HG03354 (cell line): ENCODE measurements at regions not wholly inside any gene's neighbourhood (a gene's known extent, or its start where the extent isn't known, plus 50 kb on each side); places are given as distances from the start of the nearest gene placed in this dataset.

Experiments used
- ATAC-seq: cut with Tn5 transposase; IDR thresholded peaks from one replicate; pipeline ENCODE4 v1.9.1; 2021; ENCODE audit warnings: mild to moderate bottlenecking; ENCODE audit not compliant: unreplicated experiment, poor library complexity, severe bottlenecking

GRCh38 chr15:62430056-62430455 lies 265.0 kb upstream of the C2CD4B start:
- no peak for ATAC-seq

- no peak for ATAC-seq
These were observed 265.5 kb upstream of the C2CD4B start for GRCh38 chr15:62430552-62430951.

GRCh38 chr15:62431008-62431797 lies 266.1 kb upstream of the C2CD4B start:
- no peak for ATAC-seq

GRCh38 chr15:62431817-62432216 lies 266.7 kb upstream of the C2CD4B start:
- ATAC-seq = no peak

GRCh38 chr15:62432702-62433398 lies 267.8 kb upstream of the C2CD4B start:
- ATAC-seq = no peak

DNA sequence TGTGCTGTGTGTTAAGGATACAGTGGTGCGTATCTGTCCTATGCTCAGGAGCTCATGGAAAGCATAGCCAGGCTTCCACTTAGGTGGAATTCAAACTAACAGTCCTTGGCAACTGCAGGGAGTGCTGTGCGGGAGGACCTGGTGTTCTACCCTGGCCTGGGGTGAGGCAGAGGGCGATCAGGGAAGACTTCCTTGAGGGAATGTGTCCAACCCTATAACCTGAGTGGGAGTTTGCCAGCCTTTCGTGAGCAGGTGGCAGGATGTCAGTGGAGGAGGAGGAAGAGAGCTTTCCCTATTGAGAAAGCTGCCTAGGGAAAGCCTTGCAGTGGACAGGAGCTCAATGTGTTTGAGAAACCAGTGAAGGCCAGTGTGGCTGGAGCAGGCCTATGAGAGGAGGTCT lies 271.1 kb upstream of the C2CD4B start:
- no peak for ATAC-seq

- ATAC-seq = no peak
These were observed 272.7 kb upstream of the C2CD4B start for GRCh38 chr15:62437753-62438152.

- ATAC-seq = no peak
These were observed 274.5 kb upstream of the C2CD4B start for GRCh38 chr15:62439543-62440016.

DNA sequence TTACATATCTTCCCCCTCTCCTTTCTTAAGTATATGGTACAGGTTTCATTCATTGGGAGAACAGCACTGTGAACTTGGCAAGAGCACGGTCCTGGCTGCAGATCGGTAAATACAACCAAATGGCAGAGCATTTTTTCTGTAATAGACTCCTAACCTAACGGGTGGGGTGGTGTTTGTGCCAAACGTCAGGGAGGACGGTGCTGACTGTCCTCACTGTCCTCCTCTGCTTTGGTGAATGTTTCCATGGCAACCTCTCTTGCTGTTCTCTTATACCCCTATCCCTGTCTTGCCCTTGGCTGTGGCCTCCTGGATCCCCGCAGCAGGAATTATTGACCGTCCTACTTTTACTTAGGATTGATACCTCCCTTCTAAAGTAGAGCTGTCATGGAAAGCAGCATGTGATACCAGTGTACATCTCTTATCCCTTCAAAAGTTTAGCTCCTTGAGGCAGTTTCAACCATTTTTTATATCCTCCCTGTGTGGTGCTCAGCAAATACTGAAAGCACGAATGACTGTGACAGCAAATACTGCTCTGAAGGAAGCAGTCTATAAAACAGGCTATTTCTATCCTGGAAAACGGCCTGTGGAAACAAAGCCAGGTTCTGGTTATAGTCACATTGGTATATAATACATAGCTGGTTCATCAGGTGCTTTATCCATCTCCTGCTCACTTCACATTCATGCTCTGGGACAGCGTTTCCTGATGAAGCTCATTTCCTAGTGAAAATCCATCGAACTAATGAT lies 275.4 kb upstream of the C2CD4B start:
- no peak for ATAC-seq

DNA sequence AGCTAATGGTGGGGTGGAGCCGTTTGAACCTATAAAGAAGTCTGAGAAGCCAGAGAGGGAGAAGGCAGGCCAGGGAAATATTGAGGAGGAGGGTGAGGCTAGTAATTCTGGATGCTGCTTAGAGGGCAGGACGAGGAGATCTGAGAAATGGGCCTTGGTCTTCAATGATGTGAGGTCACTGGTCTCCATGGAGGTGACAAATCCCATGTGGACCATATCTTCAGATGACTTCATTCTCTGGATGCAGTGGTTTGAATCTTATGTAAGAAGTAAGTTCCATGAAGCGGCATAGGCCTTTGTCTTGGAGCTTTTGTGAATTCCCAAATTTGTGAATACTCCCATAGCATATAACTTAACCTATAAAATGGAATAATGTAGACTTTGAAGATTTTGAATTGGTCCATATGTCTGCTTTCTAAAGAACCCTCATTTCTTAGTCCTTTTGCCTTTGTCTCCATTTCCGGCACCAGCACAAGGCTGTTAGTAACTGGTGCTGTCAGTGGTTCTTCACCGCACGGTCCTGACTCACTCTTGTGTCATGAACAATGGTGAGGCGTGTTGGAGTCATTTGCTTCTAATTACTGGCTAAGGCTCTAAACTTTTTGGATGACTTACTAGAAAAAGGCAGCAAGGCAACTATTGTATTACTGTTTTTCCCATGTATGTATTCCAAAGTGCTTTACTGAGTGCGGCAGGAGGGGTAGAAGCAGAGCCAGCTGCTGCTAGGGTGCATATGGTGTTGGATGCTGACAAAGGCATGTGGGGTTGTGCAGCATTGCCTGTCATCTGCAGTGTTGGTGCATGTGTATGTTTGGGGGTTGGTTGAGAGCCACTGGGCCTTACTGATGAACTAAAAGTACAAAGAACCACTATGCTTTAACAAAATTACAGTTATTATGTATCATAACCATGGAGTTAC lies 279.3 kb upstream of the C2CD4B start:
- no peak for ATAC-seq

DNA sequence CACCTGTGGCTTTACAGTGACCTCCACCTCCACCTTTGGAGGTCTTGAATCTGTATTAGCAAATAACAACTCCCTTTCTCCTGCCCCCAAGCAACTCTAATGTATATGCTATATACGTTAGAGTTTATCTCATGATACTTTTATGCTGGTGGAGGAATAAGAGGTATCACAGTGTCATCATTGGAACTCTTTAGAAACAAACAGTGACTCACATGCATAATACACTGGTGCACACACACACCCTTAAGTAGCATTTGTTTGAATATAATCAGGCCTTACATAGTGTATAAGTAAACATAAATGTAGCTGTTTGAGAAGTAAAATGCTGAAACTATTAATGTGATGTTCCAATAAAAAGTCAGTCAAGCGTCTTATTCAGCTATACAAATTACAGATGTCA lies 280.2 kb upstream of the C2CD4B start:
- no peak for ATAC-seq

GRCh38 chr15:62446984-62447383 lies 281.9 kb upstream of the C2CD4B start:
- ATAC-seq = no peak

DNA sequence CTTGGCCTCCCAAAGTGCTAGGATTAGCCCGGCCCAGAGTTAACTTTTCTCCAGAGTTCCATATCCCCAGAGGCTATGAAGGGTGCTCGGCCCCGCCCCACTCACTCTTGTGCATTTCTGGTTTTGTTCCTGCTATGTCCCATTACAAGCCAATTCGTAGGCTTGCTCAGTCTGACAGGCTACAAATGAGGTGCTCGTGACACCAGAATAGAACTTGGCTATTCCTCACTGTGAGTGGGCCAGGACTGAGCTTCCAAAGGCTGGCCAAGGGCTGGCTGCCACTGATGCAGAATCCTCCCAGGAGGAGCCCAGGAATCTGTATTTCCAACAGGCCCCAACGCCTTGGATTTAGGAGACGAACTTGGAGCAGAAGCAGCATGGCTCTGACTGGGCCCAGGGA lies 282.7 kb upstream of the C2CD4B start:
- no peak for ATAC-seq

DNA sequence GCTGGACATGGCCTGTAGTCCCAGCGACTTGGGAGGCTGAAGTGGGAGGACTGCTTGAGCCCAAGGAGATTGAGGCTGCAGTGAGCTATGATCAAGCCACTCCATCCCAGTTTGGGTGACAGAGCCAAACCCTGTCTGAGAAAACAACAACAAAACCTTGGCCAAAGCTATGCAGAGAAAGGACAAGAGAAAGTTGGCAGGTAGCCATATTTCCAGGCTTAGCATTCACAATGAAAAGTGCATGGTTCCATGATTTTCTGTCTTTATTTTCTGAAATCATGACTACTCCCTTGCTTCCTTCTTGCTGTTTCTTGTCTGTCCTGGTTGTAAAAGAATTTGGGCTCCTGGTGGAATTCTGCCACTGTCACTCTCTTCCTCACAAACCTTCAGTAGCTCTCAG lies 284.6 kb upstream of the C2CD4B start:
- no peak for ATAC-seq

DNA sequence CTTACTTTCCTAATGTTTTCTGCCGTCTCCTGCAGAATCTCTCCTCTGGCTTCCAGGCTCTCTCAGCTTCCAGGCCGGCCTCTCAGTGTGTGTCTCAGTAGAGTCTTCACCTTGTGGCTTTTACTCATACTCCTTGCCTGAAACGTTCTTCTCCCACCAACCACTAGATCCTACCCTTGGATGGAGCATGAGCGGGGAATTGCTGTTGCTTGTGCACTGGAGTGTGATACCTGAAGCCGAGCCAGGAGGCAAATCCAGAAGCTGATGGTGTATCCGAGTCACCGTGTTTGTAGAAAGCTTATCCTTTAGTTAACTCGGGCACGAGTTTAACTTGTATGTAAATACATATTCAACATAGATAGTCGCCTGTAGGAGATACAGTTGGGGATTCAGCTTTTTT lies 285.0 kb upstream of the C2CD4B start:
- no peak for ATAC-seq

DNA sequence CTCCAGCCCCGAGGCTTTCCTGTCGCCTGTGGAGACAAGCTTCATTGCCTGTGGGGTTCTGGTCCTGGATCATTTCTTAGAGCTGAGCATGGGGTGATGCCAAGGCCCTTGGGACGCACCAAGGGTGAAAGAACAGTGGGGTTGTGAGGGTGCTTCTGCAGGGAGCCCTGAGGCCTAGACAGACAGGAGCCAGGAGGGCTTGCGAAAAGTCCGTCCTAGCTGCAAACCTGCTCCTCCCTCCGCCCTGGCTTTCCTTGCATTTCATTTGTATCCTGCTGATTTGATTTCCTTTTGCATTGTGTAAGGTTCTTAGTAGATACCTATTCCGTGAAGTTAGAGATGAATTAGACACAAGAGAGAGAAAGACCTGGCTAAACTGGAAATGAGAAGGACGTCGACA lies 286.9 kb upstream of the C2CD4B start:
- ATAC-seq = no peak

- no peak for ATAC-seq
These were observed 287.6 kb upstream of the C2CD4B start for GRCh38 chr15:62452667-62453066.

GRCh38 chr15:62453375-62453774 lies 288.3 kb upstream of the C2CD4B start:
- ATAC-seq = no peak

DNA sequence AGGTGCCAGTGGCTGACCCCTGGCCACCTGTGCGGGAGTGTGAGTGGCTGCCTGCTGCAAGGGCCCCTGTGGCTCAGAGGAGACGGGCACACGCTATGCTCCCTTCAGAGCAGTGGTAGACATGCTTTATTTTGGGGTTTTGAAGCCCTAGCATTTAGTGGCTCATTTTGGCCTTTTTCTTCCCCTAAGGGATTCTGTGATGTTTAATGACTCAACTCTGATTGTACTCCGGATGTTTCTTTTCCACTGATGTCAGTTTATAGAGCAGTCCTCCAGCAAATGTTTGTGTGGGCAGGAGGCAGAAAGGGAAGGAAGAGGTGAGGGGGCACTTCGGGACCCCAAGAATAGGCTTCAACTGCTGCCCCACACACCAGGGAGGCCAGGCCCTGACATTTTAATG lies 288.9 kb upstream of the C2CD4B start:
- ATAC-seq = no peak
